IMR-90 (cell line): ENCODE measurements at regions not wholly inside any gene's neighbourhood (a gene's known extent, or its start where the extent isn't known, plus 50 kb on each side); places are given as distances from the start of the nearest gene placed in this dataset.

ENCODE experiments used
- BHLHE40 ChIP-seq: fragments of 150-350 bp; IDR thresholded peaks from 2 replicates; pipeline ENCODE4 v1.6.1; 2016; ENCODE audit warnings: mild to moderate bottlenecking, low read depth, low read length
- CEBPB ChIP-seq: IDR thresholded peaks from 2 replicates; pipeline ENCODE4 v1.6.1; 2012; ENCODE audit warnings: low read depth, low read length, improper control_type of control experiment
- CHD1 ChIP-seq: IDR thresholded peaks from 2 replicates; pipeline ENCODE4 v1.6.1; 2012; ENCODE audit warnings: low read depth, low read length, improper control_type of control experiment
- CTCF ChIP-seq: conservative IDR thresholded peaks from 2 replicates; pipeline ENCODE4 v1.5.1; 2012; ENCODE audit warnings: mild to moderate bottlenecking, low read depth, low read length, improper control_type of control experiment
- FOS ChIP-seq: fragments of 150-350 bp; IDR thresholded peaks from 2 replicates; pipeline ENCODE4 v1.6.1; 2016; ENCODE audit warnings: low read depth, low read length
- MAZ ChIP-seq: IDR thresholded peaks from 2 replicates; pipeline ENCODE4 v1.6.1; 2012; ENCODE audit warnings: low read depth, mild to moderate bottlenecking, low read length, improper control_type of control experiment, moderate library complexity, borderline replicate concordance
- NFE2L2 ChIP-seq: fragments of 150-350 bp; IDR thresholded peaks from 2 replicates; pipeline ENCODE4 v1.6.1; 2016; ENCODE audit warnings: low read depth, mild to moderate bottlenecking, low read length
- POLR2A ChIP-seq: IDR thresholded peaks from 2 replicates; pipeline ENCODE4 v1.6.1; 2012; ENCODE audit warnings: mild to moderate bottlenecking, low read depth, low read length
- RAD21 ChIP-seq: IDR thresholded peaks from 2 replicates; pipeline ENCODE4 v1.6.1; 2012; ENCODE audit warnings: low read length, improper control_type of control experiment
- SMC3 ChIP-seq: fragments of 150-350 bp; IDR thresholded peaks from 2 replicates; pipeline ENCODE4 v1.6.1; 2016; ENCODE audit warnings: low read depth, mild to moderate bottlenecking, antibody characterized with exemption, low read length, moderate library complexity
- USF2 ChIP-seq: fragments of 150-350 bp; IDR thresholded peaks from 2 replicates; pipeline ENCODE4 v1.6.1; 2017; ENCODE audit warnings: mild to moderate bottlenecking, antibody characterized with exemption, low read length, low read depth

- TF ChIP-seq CHD1: no peak
- TF ChIP-seq RAD21: no peak
- TF ChIP-seq CTCF: no peak
- TF ChIP-seq BHLHE40: no peak
- TF ChIP-seq USF2: no peak
- TF ChIP-seq POLR2A: no peak
- no peak for TF ChIP-seq MAZ
- TF ChIP-seq SMC3: no peak
- TF ChIP-seq CEBPB: no peak
- TF ChIP-seq NFE2L2: no peak
- TF ChIP-seq FOS: no peak
These were observed 99.5 kb upstream of the NPAS2 start for GRCh38 chr2:100720445-100720844.
